ENCODE measurements at regions not wholly inside any gene's neighbourhood (a gene's known extent, or its start where the extent isn't known, plus 50 kb on each side); places are given as distances from the start of the nearest gene placed in this dataset.

DNA sequence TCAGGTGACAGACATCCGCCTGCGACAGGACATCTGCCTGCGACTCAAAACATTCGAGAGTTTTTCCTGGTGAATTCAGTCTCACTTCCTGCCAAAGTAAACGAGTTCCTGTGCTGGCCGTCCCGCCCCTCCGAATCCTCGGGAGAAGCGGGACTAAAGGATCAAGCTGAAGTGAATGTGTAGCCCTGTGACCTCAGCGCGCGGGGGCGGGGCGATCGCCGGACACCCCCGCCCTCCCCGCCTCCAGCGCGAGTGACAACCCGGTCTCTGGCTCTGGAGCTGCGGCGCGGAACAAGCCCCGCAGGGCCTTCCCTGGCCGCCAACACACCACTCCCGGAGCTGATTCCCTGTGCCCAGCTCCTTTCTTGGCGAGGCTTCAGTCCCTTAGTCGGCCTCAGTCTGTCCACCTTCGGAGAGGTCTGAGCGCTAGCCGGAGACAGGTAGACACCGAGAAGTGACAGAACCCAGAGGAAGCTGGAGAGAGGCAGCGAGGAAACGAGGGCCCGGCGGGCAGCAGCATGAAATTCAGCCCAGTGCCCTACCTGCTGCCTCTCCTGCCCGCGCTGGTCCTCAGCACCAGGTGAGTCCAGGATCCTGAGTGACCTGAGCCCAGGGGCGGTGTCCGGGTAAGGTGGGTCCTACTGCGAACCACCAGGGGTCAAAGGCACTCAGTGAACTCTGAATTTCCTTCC, 766.4 kb upstream of the LUZP2 start:
- DNase-seq (ENCODE audit: low spot score in 2 of 2), result no peak
- WGBS, 2 donors, result 94% methylated on average over 43 of the region's 43 CpGs
- intact Hi-C loops (cut with DNase I; ENCODE audit: low total_unique reads), result no loop called here
- H3K4me3 ChIP-seq (ENCODE audit: low read depth, poor library complexity, severe bottlenecking), result no peak overlapping the region
- no peak for TF ChIP-seq POLR2A (IDR thresholded peaks at IDR 0.05)
- TF ChIP-seq, protein P1, sequence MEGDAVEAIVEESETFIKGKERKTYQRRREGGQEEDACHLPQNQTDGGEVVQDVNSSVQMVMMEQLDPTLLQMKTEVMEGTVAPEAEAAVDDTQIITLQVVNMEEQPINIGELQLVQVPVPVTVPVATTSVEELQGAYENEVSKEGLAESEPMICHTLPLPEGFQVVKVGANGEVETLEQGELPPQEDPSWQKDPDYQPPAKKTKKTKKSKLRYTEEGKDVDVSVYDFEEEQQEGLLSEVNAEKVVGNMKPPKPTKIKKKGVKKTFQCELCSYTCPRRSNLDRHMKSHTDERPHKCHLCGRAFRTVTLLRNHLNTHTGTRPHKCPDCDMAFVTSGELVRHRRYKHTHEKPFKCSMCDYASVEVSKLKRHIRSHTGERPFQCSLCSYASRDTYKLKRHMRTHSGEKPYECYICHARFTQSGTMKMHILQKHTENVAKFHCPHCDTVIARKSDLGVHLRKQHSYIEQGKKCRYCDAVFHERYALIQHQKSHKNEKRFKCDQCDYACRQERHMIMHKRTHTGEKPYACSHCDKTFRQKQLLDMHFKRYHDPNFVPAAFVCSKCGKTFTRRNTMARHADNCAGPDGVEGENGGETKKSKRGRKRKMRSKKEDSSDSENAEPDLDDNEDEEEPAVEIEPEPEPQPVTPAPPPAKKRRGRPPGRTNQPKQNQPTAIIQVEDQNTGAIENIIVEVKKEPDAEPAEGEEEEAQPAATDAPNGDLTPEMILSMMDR (IDR thresholded peaks at IDR 0.05), result no peak

DNA sequence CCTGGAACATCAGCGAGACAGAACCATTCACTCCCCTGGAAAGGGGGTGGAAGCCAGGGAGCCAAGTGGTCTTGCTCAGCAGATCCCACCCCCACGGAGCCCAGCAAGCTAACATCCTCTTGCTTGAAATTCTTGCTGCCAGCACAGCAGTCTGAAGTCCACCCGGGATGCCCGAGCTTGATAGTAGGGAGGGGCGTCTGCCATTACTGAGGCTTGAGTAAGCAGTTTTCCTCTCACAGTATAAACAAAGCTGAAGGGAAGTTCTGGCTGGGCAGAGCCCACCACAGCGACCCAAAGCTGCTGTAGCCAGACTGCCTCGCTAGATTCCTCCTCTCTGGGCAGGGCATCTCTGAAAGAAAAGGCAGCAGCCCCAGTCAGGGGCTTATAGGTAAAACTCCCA, 764.8 kb upstream of the LUZP2 start:
- H3K4me3 ChIP-seq (ENCODE audit: low read depth, poor library complexity, severe bottlenecking), result no peak overlapping the region
- WGBS, 2 donors, result 75 to 85% methylated on average over 7 of the region's 7 CpGs
- intact Hi-C loops (cut with DNase I; ENCODE audit: low total_unique reads), result no loop called here
- TF ChIP-seq, protein P1 (IDR thresholded peaks at IDR 0.05), result no peak
- no peak for TF ChIP-seq POLR2A (IDR thresholded peaks at IDR 0.05)
- no peak for DNase-seq (ENCODE audit: low spot score in 2 of 2)

DNA sequence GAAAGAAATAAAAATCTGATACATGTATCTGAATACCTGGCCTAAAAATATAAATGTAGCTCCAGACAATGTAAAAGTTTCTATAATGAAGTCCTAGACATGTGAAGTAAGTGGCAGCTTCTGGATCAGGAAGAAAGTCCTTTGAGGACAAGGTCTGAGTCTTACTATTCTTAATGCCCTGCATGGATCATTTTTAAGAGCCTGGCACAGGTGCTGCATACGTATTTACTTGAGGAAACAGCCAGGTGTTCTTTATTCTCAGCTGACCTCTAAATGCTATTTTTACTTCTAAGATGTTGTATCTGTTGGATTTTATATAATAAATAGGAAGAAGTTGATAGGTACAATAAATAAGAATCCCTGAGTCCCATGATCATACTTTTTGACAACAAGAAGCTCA, 750.0 kb upstream of the LUZP2 start:
- no peak for DNase-seq (ENCODE audit: low spot score in 2 of 2)
- H3K4me3 ChIP-seq (ENCODE audit: low read depth, poor library complexity, severe bottlenecking), result no peak overlapping the region
- TF ChIP-seq POLR2A (IDR thresholded peaks at IDR 0.05), result no peak
- TF ChIP-seq, protein P1 (IDR thresholded peaks at IDR 0.05), result no peak
- intact Hi-C loops (cut with DNase I; ENCODE audit: low total_unique reads), result no loop called here
- 66 to 81% methylated on average over 1 of the region's 1 CpG for WGBS, 2 donors

DNA sequence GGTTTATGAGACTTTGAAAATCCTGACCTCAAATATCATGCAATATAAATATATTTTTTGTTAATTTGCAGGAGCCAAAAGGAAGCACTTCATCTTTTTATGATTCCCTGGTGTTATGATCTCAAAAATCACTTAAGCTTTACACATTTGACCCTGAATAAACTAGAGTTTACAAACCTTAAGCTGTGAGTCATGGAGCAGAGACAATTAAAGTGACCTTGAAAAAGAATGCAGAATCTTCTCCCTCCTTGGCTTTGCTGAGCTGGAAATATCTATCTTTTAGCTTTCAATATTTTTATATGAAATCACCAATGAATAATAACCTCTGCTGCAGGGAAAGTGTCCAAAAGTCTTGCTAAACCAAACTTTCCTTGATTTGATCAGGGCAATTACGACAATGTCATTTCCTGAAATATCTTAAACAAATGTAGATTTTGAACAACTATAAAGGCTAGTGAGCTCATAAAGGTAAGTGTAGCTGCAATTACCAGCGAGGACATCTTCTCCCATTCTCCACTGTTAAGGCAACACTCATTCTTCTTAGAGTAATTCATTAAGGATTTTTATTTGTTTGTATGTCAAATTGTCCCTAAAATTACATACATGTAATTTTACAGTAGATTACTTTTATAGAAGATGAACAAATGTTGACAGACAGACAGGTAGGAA, 747.0 kb upstream of the LUZP2 start:
- DNase-seq (ENCODE audit: low spot score in 2 of 2), result no peak
- no peak overlapping the region for H3K4me3 ChIP-seq (ENCODE audit: low read depth, poor library complexity, severe bottlenecking)
- no peak for TF ChIP-seq POLR2A (IDR thresholded peaks at IDR 0.05)
- TF ChIP-seq, protein P1 (IDR thresholded peaks at IDR 0.05), result no peak
- intact Hi-C loops (cut with DNase I; ENCODE audit: low total_unique reads), result no loop called here
- WGBS, 2 donors, result 64 to 66% methylated on average over 2 of the region's 2 CpGs

DNA sequence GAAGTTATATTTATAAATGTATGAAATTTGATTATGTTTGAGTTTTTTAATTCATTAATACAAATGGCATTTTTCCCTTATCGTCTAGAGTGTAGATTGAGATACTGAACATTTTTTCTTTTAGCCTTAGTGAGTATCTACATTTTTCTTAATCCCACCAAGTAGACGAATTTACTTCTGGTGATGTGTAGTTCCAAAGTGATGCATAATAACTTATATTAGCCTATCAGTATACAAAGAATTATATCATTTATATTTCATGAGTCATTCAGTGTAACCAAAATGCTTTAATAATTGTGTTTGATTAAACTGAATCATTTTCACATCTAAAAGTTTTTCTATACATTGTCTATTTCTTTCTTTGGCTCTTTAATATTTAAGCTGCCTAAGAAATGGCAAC, 745.6 kb upstream of the LUZP2 start:
- DNase-seq (ENCODE audit: low spot score in 2 of 2), result no peak
- intact Hi-C loops (cut with DNase I; ENCODE audit: low total_unique reads), result no loop called here
- H3K4me3 ChIP-seq (ENCODE audit: low read depth, poor library complexity, severe bottlenecking), result no peak overlapping the region
- TF ChIP-seq, protein P1 (IDR thresholded peaks at IDR 0.05), result no peak
- TF ChIP-seq POLR2A (IDR thresholded peaks at IDR 0.05), result no peak
- WGBS, 2 donors, result 74 to 81% methylated on average over 2 of the region's 2 CpGs
